Omental fat pad (tissue), 3 donors: ENCODE measurements at regions not wholly inside any gene's neighbourhood (a gene's known extent, or its start where the extent isn't known, plus 50 kb on each side); places are given as distances from the start of the nearest gene placed in this dataset.

Experiments
- ATAC-seq: fragments of 150-250 bp; one replicate; pipeline ENCODE4 v1.9.1; 2016; ENCODE audit warnings: mild to moderate bottlenecking, moderate library complexity; ENCODE audit not compliant: low FRiP score
- DNase-seq: peaks from one replicate; pipeline ENCODE4 v3.0.0-alpha.2; 2019; ENCODE audit warnings: low spot score
- TF ChIP-seq, protein P1 (sequence below), 3 donors: fragments of 450-650 bp; IDR thresholded peaks; one replicate each; pipeline ENCODE4 v1.5.1; 2016 to 2017; ENCODE audit warnings: antibody characterized with exemption in 3 of 3, mild to moderate bottlenecking in 3 of 3, moderate library complexity in 2 of 3

DNA sequence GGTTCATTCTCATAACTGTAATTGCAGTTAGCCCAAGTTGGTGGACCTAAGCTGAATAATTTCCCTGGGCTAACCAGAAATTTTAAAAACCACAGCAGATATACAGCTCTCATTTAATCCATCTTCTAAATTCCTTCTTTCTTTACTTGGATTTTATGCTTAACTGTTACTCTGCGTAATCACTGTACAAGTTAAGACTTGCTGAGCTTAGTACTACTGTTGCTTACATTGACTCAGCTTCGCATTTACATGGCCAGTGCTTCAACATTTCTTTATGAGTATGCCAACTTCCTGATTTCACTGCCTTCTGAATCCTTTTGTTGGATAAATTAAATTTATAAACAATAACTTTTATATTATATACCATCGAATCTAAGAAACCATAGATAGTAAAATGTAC, 147.4 kb downstream of the SLC38A4 start:
- TF ChIP-seq, protein P1, sequence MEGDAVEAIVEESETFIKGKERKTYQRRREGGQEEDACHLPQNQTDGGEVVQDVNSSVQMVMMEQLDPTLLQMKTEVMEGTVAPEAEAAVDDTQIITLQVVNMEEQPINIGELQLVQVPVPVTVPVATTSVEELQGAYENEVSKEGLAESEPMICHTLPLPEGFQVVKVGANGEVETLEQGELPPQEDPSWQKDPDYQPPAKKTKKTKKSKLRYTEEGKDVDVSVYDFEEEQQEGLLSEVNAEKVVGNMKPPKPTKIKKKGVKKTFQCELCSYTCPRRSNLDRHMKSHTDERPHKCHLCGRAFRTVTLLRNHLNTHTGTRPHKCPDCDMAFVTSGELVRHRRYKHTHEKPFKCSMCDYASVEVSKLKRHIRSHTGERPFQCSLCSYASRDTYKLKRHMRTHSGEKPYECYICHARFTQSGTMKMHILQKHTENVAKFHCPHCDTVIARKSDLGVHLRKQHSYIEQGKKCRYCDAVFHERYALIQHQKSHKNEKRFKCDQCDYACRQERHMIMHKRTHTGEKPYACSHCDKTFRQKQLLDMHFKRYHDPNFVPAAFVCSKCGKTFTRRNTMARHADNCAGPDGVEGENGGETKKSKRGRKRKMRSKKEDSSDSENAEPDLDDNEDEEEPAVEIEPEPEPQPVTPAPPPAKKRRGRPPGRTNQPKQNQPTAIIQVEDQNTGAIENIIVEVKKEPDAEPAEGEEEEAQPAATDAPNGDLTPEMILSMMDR (IDR thresholded peaks at IDR 0.05): no peak
- no peak for ATAC-seq

DNA sequence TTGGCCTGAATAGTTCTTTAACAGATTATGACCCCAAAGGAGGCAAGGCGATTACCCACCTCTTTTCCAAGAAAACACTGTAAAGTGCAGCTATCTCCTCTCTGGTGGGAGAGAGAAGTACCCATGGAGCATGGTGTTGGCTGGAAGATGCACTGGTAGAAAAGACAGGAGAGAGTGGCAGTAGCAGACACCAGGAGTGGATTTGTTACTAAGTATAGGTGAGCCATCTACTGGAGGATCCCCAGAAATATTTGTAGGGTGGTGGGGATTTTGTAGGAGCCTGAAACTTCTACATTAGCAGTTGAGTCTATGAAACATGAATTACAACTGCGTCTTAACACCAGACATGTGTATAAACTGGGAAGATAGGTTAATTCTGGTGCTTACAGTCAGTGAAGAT, 148.0 kb downstream of the SLC38A4 start:
- TF ChIP-seq, protein P1 (IDR thresholded peaks at IDR 0.05): no peak
- ATAC-seq (peak; percentile 55), DNase-seq (no peak)

More for the DNA sequence above, 147.4 kb downstream of the SLC38A4 start:
- no peak for DNase-seq

DNA sequence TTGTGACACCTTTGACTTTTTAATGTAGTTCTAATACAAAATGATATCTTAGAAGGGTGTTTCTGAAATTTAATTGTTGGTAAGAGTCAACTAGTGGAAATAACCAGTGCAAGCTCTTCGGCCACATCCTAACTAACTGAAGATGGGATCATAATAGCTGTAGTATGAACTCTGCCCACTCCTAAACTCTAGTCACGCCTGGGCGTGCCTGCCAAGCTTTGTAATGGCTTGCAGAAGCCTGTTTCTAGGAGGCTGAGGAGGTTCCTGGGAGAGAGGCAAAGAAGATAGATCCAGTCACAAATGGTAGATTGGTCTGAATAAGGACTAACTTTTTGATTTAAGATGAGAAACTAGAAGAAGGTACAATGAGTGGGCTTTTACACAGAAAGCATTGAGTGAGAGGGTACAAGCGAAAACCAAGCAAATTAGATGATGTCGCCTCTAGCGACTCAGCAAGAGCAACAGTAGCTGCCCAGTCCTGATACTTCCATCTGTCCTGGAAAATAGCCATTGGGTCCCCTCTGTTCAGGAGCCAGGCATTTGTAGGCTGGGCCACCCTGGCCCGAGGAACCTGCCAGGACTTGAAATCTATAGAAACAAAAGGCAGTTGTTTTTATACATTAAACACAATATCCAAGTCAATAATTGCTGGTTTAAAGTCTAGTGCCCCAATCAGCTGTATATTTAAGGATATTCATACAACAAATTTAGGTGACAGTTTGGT, 148.8 kb downstream of the SLC38A4 start:
- TF ChIP-seq, protein P1 (IDR thresholded peaks at IDR 0.05): no peak
- DNase-seq: no peak

DNA sequence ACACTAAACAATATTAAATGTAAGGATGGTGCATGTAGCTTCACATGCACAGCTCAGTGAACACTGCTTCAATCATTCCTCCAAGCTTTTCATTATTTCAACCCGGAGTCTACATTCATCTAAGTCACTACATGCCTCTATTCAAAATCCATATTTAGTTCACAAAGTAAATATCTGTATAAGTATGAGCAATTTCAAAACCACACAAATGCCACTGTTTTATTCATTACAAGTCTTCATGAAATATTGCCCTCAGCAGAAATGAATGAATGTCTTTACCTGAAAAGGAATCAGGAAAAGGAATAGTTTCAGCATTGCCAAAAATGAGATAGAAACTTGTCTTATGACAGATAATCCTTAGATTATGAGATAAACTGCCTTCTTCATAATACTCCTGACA, 149.4 kb downstream of the SLC38A4 start:
- no peak for DNase-seq
- TF ChIP-seq, protein P1 (IDR thresholded peaks at IDR 0.05): no peak
- no peak for ATAC-seq

More for the DNA sequence above, 148.8 kb downstream of the SLC38A4 start:
- no peak for ATAC-seq

DNA sequence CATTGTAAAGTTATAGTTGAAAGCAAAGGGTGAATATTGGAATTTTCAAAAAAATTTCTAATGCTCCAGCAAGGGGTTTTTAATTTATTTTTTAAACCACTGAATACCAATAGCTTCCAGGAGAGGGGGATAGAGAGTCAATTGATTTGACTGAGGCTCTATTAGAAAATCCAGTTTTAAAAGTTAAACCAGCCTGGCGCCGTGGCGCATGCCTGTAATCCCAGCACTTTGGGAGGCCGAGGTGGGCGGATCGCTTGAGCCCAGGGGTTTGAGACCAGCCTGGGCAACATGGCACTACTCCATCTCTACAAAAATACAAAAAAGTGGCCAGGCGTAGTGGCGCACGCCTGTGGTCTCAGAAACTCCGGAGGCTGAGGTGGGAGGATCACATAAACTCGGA, 150.1 kb downstream of the SLC38A4 start:
- DNase-seq (no peak), ATAC-seq (no peak)
- TF ChIP-seq, protein P1 (IDR thresholded peaks at IDR 0.05): peak in 2 of 3 donors; percentile 15 to 17

DNA sequence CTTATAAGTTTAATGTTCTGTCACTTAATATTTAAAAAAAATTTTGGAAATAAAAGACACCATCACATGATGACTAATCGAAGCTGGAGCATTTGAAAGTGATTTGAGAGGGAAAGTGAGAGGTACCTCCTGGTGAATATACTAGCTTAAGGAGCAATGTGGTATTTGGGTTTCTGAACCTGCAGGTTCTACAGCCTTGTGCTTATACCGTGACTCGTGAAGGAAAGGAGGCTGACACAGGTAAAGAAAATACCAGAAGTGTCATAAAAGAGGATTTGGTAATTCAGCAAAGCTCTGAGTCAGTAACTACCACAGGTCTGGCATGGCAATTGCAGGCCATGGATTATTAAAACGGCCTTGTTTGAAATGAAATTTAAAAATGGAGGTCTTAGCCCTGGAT, 151.0 kb downstream of the SLC38A4 start:
- ATAC-seq: peak; percentile 58
- TF ChIP-seq, protein P1 (IDR thresholded peaks at IDR 0.05): no peak
- no peak for DNase-seq

DNA sequence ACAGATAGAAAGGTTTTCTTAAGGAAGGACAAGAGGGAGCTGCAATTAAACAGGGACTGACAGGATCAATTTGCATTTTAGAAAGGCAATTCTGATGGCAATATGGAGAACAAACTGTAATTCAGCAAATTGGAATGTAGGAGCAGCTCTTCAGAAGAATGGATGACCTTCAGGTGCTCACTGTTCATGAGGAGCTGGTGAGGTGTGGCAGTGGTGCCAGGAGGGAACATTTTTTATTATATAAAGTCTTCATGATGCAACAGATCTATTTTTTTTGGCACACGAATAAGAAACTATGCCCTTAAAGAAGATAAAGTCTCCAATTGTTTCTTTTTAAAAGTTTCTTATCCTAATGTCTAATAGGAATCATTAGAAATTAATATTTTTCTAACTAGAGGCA, 151.7 kb downstream of the SLC38A4 start:
- DNase-seq (no peak), ATAC-seq (no peak)
- TF ChIP-seq, protein P1 (IDR thresholded peaks at IDR 0.05): no peak
